ENCODE measurements at regions not wholly inside any gene's neighbourhood (a gene's known extent, or its start where the extent isn't known, plus 50 kb on each side); places are given as distances from the start of the nearest gene placed in this dataset.

GRCh38 chr3:104854468-104854867 lies 512.2 kb upstream of the ALCAM start:
- no peaks in the 10 kb centered on the region for H3K4me1 ChIP-seq (ENCODE audit: control insufficient read depth in 2 of 3, insufficient read depth in 2 of 3, low read depth in 1 of 3, low read length in 3 of 3)
- TF ChIP-seq, protein P1, sequence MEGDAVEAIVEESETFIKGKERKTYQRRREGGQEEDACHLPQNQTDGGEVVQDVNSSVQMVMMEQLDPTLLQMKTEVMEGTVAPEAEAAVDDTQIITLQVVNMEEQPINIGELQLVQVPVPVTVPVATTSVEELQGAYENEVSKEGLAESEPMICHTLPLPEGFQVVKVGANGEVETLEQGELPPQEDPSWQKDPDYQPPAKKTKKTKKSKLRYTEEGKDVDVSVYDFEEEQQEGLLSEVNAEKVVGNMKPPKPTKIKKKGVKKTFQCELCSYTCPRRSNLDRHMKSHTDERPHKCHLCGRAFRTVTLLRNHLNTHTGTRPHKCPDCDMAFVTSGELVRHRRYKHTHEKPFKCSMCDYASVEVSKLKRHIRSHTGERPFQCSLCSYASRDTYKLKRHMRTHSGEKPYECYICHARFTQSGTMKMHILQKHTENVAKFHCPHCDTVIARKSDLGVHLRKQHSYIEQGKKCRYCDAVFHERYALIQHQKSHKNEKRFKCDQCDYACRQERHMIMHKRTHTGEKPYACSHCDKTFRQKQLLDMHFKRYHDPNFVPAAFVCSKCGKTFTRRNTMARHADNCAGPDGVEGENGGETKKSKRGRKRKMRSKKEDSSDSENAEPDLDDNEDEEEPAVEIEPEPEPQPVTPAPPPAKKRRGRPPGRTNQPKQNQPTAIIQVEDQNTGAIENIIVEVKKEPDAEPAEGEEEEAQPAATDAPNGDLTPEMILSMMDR (IDR thresholded peaks at IDR 0.05; ENCODE audit: borderline replicate concordance, extremely low read depth, insufficient read depth), result no peak
- no peak overlapping the region for H3K4me3 ChIP-seq (ENCODE audit: low read length in 3 of 3)
- DNase-seq, result no peak
- H3K36me3 ChIP-seq (ENCODE audit: control insufficient read depth in 2 of 3, insufficient read depth in 3 of 3, low read length in 3 of 3), result no peaks in the 10 kb centered on the region
- no peak overlapping the region for H3K27ac ChIP-seq (ENCODE audit: low read depth in 2 of 2, low read length in 2 of 2)
- no peak overlapping the region for H3K9ac ChIP-seq (ENCODE audit: low read length in 3 of 3)
- no peak for FAIRE-seq
- intact Hi-C loops (cut with DNase I), result no loop called here
- no peaks in the 10 kb centered on the region for H3K27me3 ChIP-seq (ENCODE audit: control insufficient read depth, insufficient read depth, low read length)
- no peaks in the 10 kb centered on the region for H3K9me3 ChIP-seq (ENCODE audit: control insufficient read depth in 2 of 3, insufficient read depth in 1 of 3, low read length in 3 of 3)

DNA sequence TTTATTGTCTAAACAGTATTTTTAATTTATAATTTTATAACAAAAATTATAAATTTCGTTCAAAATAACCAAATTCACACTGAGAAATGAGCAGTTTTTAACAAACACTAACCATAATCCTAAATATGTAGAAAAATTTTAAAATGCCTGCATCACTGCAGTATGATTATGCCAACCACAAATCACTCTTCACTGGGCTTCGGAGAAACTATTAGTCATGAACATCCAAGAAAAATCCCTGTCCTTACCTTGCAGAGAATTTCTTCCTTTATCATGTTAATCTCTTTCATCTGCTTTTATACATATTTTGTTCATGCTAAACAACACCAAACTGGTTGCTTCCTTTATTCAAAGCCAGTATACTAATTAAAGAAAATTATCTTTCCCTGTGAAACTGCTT lies 511.0 kb upstream of the ALCAM start:
- DNase-seq (no peak), FAIRE-seq (no peak)
- TF ChIP-seq, protein P1 (IDR thresholded peaks at IDR 0.05; ENCODE audit: borderline replicate concordance, extremely low read depth, insufficient read depth), result no peak
- Histone ChIP-seq H3K4me1 (ENCODE audit: control insufficient read depth in 2 of 3, insufficient read depth in 2 of 3, low read depth in 1 of 3, low read length in 3 of 3) (no peaks in the 10 kb centered on the region), H3K4me3 (ENCODE audit: low read length in 3 of 3) (no peak overlapping the region), H3K9me3 (ENCODE audit: control insufficient read depth in 2 of 3, insufficient read depth in 1 of 3, low read length in 3 of 3) (no peaks in the 10 kb centered on the region), H3K27me3 (ENCODE audit: control insufficient read depth, insufficient read depth, low read length) (no peaks in the 10 kb centered on the region), H3K9ac (ENCODE audit: low read length in 3 of 3) (no peak overlapping the region), H3K27ac (ENCODE audit: low read depth in 2 of 2, low read length in 2 of 2) (no peak overlapping the region), H3K36me3 (ENCODE audit: control insufficient read depth in 2 of 3, insufficient read depth in 3 of 3, low read length in 3 of 3) (no peaks in the 10 kb centered on the region)
- intact Hi-C loops (cut with DNase I), result no loop called here

DNA sequence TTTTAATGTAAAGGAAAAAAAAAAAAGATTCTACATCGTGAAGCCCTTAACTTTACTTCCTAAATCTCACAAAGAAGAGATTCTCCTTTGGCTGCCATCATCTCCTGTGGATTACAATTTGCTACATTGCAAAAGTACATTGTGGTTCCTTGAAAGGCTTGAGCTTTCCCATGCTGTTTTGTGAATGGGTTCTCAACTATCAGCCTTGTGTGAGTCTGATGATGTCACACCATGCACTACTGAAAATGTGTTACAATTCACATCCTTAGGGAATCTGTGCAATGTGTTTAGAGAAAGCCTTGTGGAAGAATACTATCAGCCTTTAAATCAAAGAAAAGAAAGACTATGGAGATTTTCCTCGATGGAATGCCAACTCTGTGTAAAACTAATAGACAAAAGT lies 510.0 kb upstream of the ALCAM start:
- no peak for FAIRE-seq
- intact Hi-C loops (cut with DNase I), result no loop called here
- H3K4me1 ChIP-seq (ENCODE audit: control insufficient read depth in 2 of 3, insufficient read depth in 2 of 3, low read depth in 1 of 3, low read length in 3 of 3), result no peaks in the 10 kb centered on the region

GRCh38 chr3:104868291-104868690 lies 498.4 kb upstream of the ALCAM start:
- Histone ChIP-seq H3K9me3 (ENCODE audit: control insufficient read depth in 2 of 3, insufficient read depth in 1 of 3, low read length in 3 of 3) (no peaks in the 10 kb centered on the region), H3K27ac (ENCODE audit: low read depth in 2 of 2, low read length in 2 of 2) (no peak overlapping the region), H3K4me3 (ENCODE audit: low read length in 3 of 3) (no peak overlapping the region), H3K9ac (ENCODE audit: low read length in 3 of 3) (no peak overlapping the region), H3K27me3 (ENCODE audit: control insufficient read depth, insufficient read depth, low read length) (no peaks in the 10 kb centered on the region), H3K36me3 (ENCODE audit: control insufficient read depth in 2 of 3, insufficient read depth in 3 of 3, low read length in 3 of 3) (no peaks in the 10 kb centered on the region), H3K4me1 (ENCODE audit: control insufficient read depth in 2 of 3, insufficient read depth in 2 of 3, low read depth in 1 of 3, low read length in 3 of 3) (no peaks in the 10 kb centered on the region)
- intact Hi-C loops (cut with DNase I), result no loop called here
- TF ChIP-seq, protein P1 (IDR thresholded peaks at IDR 0.05; ENCODE audit: borderline replicate concordance, extremely low read depth, insufficient read depth), result no peak
- FAIRE-seq (no peak), DNase-seq (no peak)

More for the DNA sequence above, 510.0 kb upstream of the ALCAM start:
- no peaks in the 10 kb centered on the region for H3K27me3 ChIP-seq (ENCODE audit: control insufficient read depth, insufficient read depth, low read length)
- TF ChIP-seq, protein P1 (IDR thresholded peaks at IDR 0.05; ENCODE audit: borderline replicate concordance, extremely low read depth, insufficient read depth), result no peak
- H3K4me3 ChIP-seq (ENCODE audit: low read length in 3 of 3), result no peak overlapping the region
- H3K9me3 ChIP-seq (ENCODE audit: control insufficient read depth in 2 of 3, insufficient read depth in 1 of 3, low read length in 3 of 3), result no peaks in the 10 kb centered on the region
- no peak for DNase-seq
- no peak overlapping the region for H3K9ac ChIP-seq (ENCODE audit: low read length in 3 of 3)
- no peaks in the 10 kb centered on the region for H3K36me3 ChIP-seq (ENCODE audit: control insufficient read depth in 2 of 3, insufficient read depth in 3 of 3, low read length in 3 of 3)
- H3K27ac ChIP-seq (ENCODE audit: low read depth in 2 of 2, low read length in 2 of 2), result no peak overlapping the region
